Activated CD8-positive, alpha-beta memory T cell treated with anti-CD3 and anti-CD28 coated beads, Interleukin-2, amount 50 U/mL, for 48 hours (primary cell): ENCODE measurements at regions not wholly inside any gene's neighbourhood (a gene's known extent, or its start where the extent isn't known, plus 50 kb on each side); places are given as distances from the start of the nearest gene placed in this dataset.

Source experiments
- DNase-seq: peaks from one replicate; pipeline ENCODE4 v3.0.0-alpha.2; 2020

GRCh38 chr10:121404611-121405010, 193.6 kb downstream of the FGFR2 start:
- no peak for DNase-seq

DNA sequence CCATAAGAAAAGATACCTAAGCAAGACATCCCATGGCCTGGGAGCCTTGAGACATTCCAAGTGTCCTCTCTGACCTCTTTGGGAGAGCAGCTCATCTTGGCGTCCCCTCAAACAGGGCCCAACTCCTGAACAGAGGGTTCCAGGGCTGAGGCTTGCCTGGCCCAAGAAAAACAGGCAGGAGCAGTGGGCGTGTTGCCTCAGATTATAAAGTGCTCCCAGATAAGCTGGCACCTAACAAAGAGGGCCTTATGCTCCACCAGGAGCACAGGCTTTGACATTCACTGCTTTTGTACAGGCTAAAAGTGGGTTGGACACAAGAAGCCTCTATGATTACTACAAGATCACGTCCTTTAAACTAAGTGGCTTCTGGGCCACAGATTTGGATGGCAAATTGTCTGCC, 193.1 kb downstream of the FGFR2 start:
- DNase-seq, result no peak

GRCh38 chr10:121405549-121405948, 192.7 kb downstream of the FGFR2 start:
- no peak for DNase-seq

- DNase-seq, result no peak
These were observed 192.3 kb downstream of the FGFR2 start for GRCh38 chr10:121405953-121406352.

DNA sequence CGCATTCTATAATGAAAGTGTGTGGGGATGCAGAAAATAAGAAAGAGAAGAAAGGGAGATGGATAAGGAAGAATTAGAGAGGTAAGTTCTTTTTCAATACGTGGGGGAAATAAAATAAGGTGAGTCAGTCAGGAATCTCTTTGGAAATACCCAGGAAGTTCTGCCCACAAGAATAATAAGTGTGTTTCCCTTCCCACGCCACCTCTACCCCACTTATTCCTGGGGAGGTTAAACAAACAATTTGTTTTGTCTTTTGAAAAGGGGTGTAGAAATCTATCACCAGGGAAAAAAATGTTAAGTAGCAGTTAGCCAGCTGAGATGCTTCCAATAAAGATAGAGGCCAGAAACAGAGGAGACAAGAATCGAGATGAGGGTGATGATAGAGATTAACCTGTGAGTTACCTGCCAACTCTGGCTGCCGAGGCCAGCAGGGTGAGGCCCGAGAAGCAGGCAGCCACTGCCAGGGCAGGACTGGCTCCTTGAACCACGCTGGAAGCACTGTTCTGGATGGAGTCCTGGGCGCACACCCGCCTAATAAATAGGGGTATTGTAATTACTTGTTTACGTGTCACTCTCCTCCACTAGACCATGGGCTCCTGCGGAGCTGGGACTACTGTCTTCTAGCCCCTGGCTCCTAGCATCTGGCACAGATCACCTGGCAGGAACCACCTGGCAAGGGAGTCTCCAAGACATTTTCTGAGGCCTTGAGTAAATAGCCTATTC, 191.3 kb downstream of the FGFR2 start:
- DNase-seq, result no peak

DNA sequence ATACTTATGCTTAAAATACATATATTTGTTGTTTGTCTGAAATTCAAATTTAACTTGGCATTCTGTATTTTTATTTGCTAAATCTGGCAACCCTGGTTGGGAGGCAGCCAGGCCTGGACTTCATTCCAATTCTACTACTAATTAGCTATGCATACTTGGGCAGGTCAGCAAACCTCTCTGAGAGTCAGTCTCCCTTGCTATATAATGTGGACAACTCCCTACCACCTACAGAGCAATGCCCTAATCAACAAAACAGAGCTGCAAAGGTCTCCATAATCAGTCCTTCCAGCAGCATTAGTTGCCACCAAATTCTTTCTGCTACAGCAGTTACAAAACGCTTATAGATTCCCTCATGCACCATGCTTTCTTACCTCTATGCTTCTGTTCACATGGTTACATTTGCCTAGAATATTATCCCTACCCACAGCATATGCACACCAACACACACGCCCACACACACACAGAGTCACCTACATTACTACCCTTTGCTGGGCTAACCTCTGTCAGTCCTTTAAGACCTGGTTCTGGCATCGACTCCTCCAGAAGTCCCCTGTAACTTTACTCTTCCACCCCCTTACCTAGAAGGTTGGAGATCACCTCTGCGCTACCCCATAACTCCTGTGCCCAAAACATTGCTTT, 188.7 kb downstream of the FGFR2 start:
- DNase-seq, result no peak

DNA sequence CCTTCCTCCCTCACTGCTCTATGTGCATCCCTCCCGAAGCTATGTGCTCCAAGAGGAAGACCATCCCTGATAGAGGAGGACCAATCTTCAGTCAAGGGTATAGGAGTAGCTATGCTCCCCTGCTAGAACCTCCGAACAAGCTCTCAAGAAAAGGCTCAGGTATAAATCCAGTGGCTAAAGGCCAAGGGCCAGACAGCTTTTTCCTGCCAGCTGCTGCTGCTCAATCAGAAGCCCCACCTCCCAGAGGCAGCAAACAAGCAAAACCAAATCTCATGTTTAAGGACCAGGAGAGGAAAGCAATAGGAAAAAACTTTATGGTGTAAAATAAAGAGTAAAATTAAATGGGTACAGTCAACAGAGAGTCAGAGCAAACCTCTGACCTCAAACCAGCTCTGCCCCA, 187.2 kb downstream of the FGFR2 start:
- no peak for DNase-seq

DNA sequence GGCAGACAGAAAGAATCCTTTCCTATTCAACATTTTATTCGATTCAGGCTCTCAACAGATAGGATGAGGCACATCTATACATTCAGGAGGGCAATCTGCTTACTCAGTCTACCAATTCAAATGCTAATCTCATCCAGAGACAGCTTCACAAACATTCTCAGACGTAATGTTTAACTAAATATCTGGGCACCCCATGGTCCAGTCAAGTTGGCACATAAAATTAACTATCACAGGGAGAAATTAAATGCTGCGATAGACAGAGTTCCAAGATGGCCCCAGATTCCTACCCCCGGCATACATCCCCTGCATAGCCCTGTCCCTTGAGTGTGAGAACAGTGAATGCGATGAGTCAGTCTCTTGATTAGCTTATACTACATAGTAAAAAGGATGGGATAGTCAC, 184.3 kb downstream of the FGFR2 start:
- DNase-seq, result no peak

DNA sequence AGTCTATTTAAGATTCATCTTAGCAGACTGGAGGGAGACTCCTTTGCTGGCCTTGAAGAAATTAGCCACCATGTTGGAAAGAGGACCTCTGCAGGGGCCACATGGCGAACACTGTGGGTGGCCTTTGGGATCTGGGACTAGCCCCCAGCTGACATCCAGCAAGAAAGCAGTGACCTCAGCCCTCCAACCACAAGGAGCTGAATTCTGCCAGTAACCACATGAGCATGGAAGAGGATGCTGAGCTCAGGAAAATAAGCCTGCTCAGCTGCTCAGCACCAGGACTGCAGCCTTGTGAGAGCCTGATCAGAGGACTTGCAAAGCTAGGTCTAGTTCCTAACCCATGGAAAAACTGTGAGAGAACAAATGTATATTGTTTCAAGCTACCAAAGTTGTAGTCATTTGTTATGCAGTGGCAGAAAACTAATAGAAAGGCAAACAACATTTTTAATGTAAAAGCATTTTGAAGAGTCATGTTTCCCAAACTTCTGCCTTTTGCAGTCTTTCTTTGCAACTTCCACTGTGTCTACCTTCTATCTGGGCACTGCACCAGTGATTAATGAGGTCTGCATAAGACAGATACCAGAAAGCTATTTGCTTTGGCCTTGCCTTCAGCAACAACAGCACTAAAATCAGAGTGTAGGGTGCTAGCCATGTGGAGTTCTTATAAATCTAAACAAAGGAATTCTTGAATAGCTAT, 183.7 kb downstream of the FGFR2 start:
- DNase-seq, result no peak

DNA sequence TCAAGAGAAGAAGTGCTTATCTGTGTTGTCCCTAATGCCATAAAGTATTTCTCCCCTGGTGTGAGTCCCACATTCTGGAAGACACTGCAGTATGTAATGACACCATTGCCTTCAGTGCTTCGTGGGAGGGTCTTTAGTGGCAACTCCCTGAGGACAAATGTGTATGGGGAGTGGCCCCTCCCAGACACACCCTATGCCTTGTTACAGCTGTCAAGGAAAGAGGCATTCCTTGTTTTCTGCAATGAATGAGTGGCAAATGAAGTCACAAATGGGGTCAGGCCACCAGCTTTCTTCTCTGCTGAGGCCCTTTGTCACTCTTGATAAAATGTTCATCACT, 183.2 kb downstream of the FGFR2 start:
- DNase-seq, result no peak

DNA sequence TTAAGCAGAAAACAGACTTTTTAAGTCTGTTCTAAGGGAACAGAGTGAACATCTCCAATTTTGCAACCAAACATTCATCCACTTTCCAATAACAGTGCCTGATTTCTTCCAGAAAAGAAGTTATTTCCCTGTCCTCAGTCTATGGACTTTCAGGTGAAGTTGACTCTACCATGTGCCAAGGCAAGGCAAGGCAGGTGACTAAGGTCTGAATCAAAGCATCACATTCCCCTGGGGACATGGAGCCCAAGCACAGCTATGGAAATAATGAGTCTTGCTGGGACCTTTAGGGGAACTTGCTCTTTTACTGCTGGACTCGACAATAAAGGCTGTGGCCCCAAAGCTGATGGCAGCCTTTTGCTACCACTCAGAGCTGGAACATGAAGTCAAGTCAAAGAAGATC, 182.2 kb downstream of the FGFR2 start:
- DNase-seq, result no peak

GRCh38 chr10:121417298-121417697, 180.9 kb downstream of the FGFR2 start:
- no peak for DNase-seq

- no peak for DNase-seq
These were observed 180.0 kb downstream of the FGFR2 start for GRCh38 chr10:121418126-121418777.

DNA sequence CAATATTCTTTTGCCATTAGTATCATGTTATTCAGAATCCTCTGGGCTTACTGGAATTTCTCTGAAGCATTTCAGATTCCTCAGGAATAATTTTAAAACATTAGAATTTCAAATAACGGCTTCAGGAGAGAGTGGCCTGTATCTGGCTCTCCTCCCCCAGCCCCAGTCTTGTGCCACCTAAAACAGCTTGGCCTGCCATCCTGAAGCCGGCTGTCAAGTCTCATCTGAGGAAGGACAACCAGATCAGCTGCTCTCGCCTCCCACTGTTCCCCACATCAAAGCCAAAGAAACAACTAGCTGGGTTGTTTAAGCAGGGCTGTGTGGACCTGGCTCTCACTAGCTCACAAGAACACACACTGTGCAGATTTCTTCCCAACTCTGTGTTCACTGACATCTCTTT, 178.2 kb downstream of the FGFR2 start:
- DNase-seq, result no peak

GRCh38 chr10:121422096-121422495, 176.1 kb downstream of the FGFR2 start:
- no peak for DNase-seq

DNA sequence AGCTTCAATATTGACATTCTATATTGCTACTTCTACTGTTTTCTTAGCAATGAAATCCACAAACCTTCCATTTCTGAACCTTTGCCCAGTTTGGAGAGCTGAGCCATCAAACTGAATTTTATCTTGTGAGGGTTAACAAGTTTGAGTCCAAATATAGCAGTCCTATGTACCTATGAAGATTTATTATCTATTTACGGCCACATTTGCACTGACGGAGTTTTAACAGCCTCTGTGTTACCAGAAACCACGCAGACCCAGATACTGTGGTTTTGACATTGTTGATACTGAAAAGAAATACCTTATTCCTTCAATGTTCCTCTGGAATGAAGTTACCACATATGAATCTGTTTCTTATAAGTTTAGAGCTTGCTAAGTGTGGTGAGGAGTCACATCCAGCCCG, 172.6 kb downstream of the FGFR2 start:
- no peak for DNase-seq

DNA sequence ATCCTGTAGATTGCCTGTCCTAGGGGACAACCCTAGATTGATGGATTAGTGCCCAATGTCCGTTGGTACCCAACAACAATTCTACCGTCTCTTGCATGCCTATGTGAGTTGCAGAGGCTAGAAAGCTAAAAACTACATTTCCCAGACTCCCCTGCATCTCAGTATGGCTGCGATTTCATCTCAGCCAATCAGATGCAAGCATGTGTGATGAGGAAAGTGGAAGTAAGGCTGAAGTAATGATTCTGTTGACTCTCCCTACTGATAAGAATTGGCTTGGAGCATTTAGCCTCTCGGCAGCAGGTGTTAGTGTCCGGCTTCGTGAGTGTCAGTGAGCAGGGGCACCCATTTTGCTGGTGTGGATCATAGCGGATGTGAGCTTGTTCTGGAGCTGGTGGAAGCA, 171.9 kb downstream of the FGFR2 start:
- DNase-seq, result no peak
